Osteoblast (primary cell): ENCODE measurements at regions not wholly inside any gene's neighbourhood (a gene's known extent, or its start where the extent isn't known, plus 50 kb on each side); places are given as distances from the start of the nearest gene placed in this dataset.

Experiments
- DNase-seq: peaks from one replicate; pipeline ENCODE4 v3.0.0; 2011; ENCODE audit warnings: low spot score, mixed read lengths; ENCODE audit not compliant: insufficient read length; ENCODE audit errors: missing footprints
- H2AFZ ChIP-seq: 2 replicates; pipeline ENCODE4 v1.6.0; 2011; ENCODE audit warnings: mild to moderate bottlenecking, low read length
- H3K27ac ChIP-seq: 2 replicates; pipeline ENCODE4 v1.5.1; 2011; ENCODE audit warnings: mild to moderate bottlenecking, low read depth, low read length, moderate library complexity
- H3K27me3 ChIP-seq: 2 replicates; pipeline ENCODE4 v1.6.0; 2012; ENCODE audit warnings: mild to moderate bottlenecking, control low read depth, inconsistent platforms, low read length, moderate library complexity; ENCODE audit not compliant: insufficient read depth
- H3K36me3 ChIP-seq: 2 replicates; pipeline ENCODE4 v1.5.1; 2011; ENCODE audit warnings: mild to moderate bottlenecking, low read length, control low read depth, moderate library complexity; ENCODE audit not compliant: insufficient read depth
- H3K4me1 ChIP-seq: 2 replicates; pipeline ENCODE4 v1.5.1; 2011; ENCODE audit warnings: mild to moderate bottlenecking, low read length, control low read depth, moderate library complexity; ENCODE audit not compliant: insufficient read depth
- H3K4me2 ChIP-seq: 2 replicates; pipeline ENCODE4 v1.6.0; 2011; ENCODE audit warnings: mild to moderate bottlenecking, low read length; ENCODE audit not compliant: insufficient read depth
- H3K4me3 ChIP-seq: fragments of 200-600 bp; sonication (generic); 3 replicates; pipeline ENCODE4 v1.5.1; 2012; ENCODE audit warnings: mild to moderate bottlenecking, low read length, inconsistent platforms; ENCODE audit not compliant: insufficient read depth
- H3K79me2 ChIP-seq: 2 replicates; pipeline ENCODE4 v1.6.0; 2012; ENCODE audit warnings: mild to moderate bottlenecking, low read length, control low read depth, inconsistent platforms; ENCODE audit not compliant: insufficient read depth
- H3K9me3 ChIP-seq: 2 replicates; pipeline ENCODE4 v1.5.1; 2011; ENCODE audit warnings: low read depth, low read length, control low read depth
- H4K20me1 ChIP-seq: 2 replicates; pipeline ENCODE4 v1.6.0; 2012; ENCODE audit warnings: mild to moderate bottlenecking, low read length, control low read depth; ENCODE audit not compliant: insufficient read depth
- TF ChIP-seq, protein P1 (sequence below): IDR thresholded peaks from 2 replicates; pipeline ENCODE4 v1.5.1; 2011; ENCODE audit warnings: mild to moderate bottlenecking, low read depth, low read length, moderate library complexity; ENCODE audit errors: extremely low read depth

DNA sequence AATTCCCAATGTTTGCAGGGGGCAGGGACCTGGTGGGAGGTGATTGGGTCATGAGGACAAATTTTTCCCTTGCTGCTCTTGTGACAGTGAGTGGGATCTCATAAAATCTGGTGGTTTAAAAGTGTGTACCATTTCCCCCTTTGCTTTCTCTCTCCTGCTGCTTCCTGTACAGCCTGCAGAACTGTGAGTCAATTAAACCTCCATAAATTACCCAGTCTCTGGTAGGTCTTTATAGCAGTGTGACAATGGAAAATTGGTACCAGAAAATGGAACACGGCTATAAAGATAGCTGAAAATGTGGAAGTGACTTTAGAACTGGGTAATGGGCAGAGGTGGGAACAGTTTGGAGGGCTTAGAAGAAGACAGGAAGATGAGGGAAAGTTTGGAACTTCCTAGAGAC, 108.7 kb upstream of the NPFFR2 start:
- Histone ChIP-seq H4K20me1 (no peaks in the 10 kb centered on the region), H3K4me1 (no peaks in the 10 kb centered on the region)
- TF ChIP-seq, protein P1, sequence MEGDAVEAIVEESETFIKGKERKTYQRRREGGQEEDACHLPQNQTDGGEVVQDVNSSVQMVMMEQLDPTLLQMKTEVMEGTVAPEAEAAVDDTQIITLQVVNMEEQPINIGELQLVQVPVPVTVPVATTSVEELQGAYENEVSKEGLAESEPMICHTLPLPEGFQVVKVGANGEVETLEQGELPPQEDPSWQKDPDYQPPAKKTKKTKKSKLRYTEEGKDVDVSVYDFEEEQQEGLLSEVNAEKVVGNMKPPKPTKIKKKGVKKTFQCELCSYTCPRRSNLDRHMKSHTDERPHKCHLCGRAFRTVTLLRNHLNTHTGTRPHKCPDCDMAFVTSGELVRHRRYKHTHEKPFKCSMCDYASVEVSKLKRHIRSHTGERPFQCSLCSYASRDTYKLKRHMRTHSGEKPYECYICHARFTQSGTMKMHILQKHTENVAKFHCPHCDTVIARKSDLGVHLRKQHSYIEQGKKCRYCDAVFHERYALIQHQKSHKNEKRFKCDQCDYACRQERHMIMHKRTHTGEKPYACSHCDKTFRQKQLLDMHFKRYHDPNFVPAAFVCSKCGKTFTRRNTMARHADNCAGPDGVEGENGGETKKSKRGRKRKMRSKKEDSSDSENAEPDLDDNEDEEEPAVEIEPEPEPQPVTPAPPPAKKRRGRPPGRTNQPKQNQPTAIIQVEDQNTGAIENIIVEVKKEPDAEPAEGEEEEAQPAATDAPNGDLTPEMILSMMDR, result no peak

DNA sequence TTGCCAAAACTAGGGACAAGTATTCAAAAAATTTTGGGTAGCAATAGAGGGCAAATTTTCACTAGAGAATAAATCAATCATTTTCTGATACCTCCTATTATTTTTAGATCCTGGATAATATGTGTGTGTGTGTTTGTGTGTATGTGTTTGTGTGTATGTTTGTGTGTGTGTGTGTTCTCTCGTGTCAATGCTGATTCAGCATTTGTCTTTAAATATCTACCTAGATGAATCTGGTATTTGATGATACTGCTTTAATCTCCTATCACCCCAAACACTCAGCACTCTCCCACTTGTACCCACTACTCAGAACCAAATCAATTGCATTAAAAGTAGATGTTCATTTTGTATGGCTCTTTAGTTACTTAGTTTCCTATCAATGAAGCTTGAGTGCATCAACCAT, 101.3 kb upstream of the NPFFR2 start:
- Histone ChIP-seq H3K27ac (no peak overlapping the region), H3K4me3 (no peak overlapping the region), H3K36me3 (no peaks in the 10 kb centered on the region), H3K4me2 (no peak overlapping the region), H3K27me3 (no peaks in the 10 kb centered on the region), H2AFZ (no peak overlapping the region), H4K20me1 (no peaks in the 10 kb centered on the region), H3K79me2 (no peaks in the 10 kb centered on the region), H3K4me1 (no peaks in the 10 kb centered on the region), H3K9me3 (no peaks in the 10 kb centered on the region)
- TF ChIP-seq, protein P1, result no peak
- no peak for DNase-seq

More for the DNA sequence above, 108.7 kb upstream of the NPFFR2 start:
- no peaks in the 10 kb centered on the region for H3K27me3 ChIP-seq
- H3K27ac ChIP-seq, result no peak overlapping the region
- H3K4me3 ChIP-seq, result no peak overlapping the region
- no peak for DNase-seq
- no peak overlapping the region for H3K4me2 ChIP-seq
- H3K9me3 ChIP-seq, result no peaks in the 10 kb centered on the region
- no peaks in the 10 kb centered on the region for H3K79me2 ChIP-seq
- no peak overlapping the region for H2AFZ ChIP-seq
- H3K36me3 ChIP-seq, result no peaks in the 10 kb centered on the region

DNA sequence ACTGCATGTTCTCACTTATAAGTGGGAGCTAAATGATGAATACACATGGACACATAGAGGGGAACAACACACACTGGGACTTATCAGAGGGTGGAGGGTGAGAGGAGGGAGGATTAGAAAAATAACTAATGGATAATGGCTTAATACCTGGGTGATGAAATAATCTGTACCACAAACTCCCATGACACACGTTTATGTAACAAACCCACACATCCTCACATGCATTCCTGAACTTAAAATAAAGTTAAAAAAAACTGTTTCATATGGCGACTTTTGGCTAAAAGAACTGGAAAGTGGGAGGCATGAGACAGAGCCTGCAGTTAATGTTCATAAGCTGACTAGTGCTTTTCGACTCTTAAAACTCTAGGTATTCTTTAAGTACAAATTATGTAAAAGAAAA, 98.9 kb upstream of the NPFFR2 start:
- Histone ChIP-seq H3K4me1 (no peaks in the 10 kb centered on the region), H3K36me3 (no peaks in the 10 kb centered on the region), H3K79me2 (no peaks in the 10 kb centered on the region), H4K20me1 (no peaks in the 10 kb centered on the region), H3K9me3 (no peaks in the 10 kb centered on the region), H2AFZ (no peak overlapping the region), H3K4me2 (no peak overlapping the region), H3K4me3 (no peak overlapping the region), H3K27ac (no peak overlapping the region), H3K27me3 (no peaks in the 10 kb centered on the region)
- TF ChIP-seq, protein P1, result no peak
- DNase-seq, result no peak

DNA sequence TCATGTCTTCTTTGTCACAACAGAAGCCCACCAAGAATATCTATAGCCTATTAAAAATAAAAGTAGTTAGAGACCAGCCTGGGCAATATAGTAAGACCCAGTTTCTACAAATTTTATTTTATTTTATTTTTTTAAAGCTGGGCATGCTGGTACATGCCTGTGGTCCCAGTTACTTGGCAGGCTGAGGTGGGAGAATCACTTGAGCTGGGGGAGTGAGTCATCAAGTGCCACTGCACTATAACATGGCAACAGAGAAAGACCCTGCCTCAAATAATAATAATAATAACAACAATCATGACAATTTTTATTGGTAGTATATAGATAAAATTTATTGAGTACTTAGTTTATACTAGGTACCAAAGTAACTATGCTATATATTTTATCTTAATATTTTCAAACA, 93.0 kb upstream of the NPFFR2 start:
- no peaks in the 10 kb centered on the region for H4K20me1 ChIP-seq
- H3K27me3 ChIP-seq, result no peaks in the 10 kb centered on the region
- H3K4me2 ChIP-seq, result no peak overlapping the region
- H2AFZ ChIP-seq, result no peak overlapping the region
- no peak for DNase-seq
- no peaks in the 10 kb centered on the region for H3K4me1 ChIP-seq
- H3K36me3 ChIP-seq, result no peaks in the 10 kb centered on the region
- no peaks in the 10 kb centered on the region for H3K9me3 ChIP-seq
- no peak overlapping the region for H3K4me3 ChIP-seq
- TF ChIP-seq, protein P1, result no peak
- H3K27ac ChIP-seq, result no peak overlapping the region
- no peaks in the 10 kb centered on the region for H3K79me2 ChIP-seq
